Left lung (tissue), 4 donors: ENCODE measurements at regions not wholly inside any gene's neighbourhood (a gene's known extent, or its start where the extent isn't known, plus 50 kb on each side); places are given as distances from the start of the nearest gene placed in this dataset.

Experiments
- ATAC-seq: fragments of 200-7000 bp; cut with Tn5 transposase; one replicate; pipeline ENCODE4 v1.9.1; 2020; ENCODE audit warnings: moderate library complexity
- DNase-seq, 4 donors: peaks; one replicate each; pipeline ENCODE4 v3.0.0-alpha.2; 2013 to 2020
- H3K27ac ChIP-seq, 2 donors: fragments of 200-600 bp; sonication (generic) in 1 of 2; one replicate each; pipeline versions ENCODE4 v1.5.0 to v1.8.0; 2020 to 2021
- H3K27me3 ChIP-seq, 2 donors: fragments of 200-600 bp; sonication (generic) in 1 of 2; one replicate each; pipeline versions ENCODE4 v1.5.0 to v1.8.0; 2020 to 2021
- H3K36me3 ChIP-seq, 2 donors: fragments of 200-600 bp; sonication (generic) in 1 of 2; one replicate each; pipeline versions ENCODE4 v1.5.0 to v1.8.0; 2020 to 2021
- H3K4me1 ChIP-seq, 2 donors: fragments of 200-600 bp; one replicate each; pipeline ENCODE4 v1.8.0; 2021
- H3K4me3 ChIP-seq, 2 donors: fragments of 200-600 bp; sonication (generic) in 1 of 2; one replicate each; pipeline versions ENCODE4 v1.5.0 to v1.8.0; 2020 to 2021; ENCODE audit warnings: mild to moderate bottlenecking in 1 of 2
- H3K9me3 ChIP-seq, 2 donors: fragments of 200-600 bp; sonication (generic) in 1 of 2; one replicate each; pipeline versions ENCODE4 v1.5.0 to v1.8.0; 2020 to 2021
- CTCF ChIP-seq, 2 donors: fragments of 200-600 bp; sonication (generic) in 1 of 2; IDR thresholded peaks; one replicate each; pipeline versions ENCODE4 v1.5.0 to v1.8.0; 2021; ENCODE audit warnings: antibody characterized with exemption in 2 of 2
- intact Hi-C, 2 donors: fragments of 100-400 bp; cut with DNase I; formaldehyde crosslinking; loops; one replicate each; pipeline versions ENCODE4 v1.11.2 to v1.14.2; 2022
- donor health status: DM: no; HTN: yes; CAD: no.
- donor health status: DM: no; HTN: no; CAD: no.

GRCh38 chr13:90803210-90803609 lies 544.3 kb upstream of the MIR17HG start:
- DNase-seq (no peak), ATAC-seq (no peak)
- TF ChIP-seq CTCF (IDR thresholded peaks at IDR 0.05): no peak

GRCh38 chr13:90806016-90806615 lies 541.4 kb upstream of the MIR17HG start:
- Histone ChIP-seq H3K9me3 (no peaks in the 10 kb centered on the region), H3K27ac (no peak overlapping the region), H3K27me3 (no peaks in the 10 kb centered on the region), H3K36me3 (no peaks in the 10 kb centered on the region), H3K4me1 (no peaks in the 10 kb centered on the region), H3K4me3 (no peak overlapping the region)
- no peak for TF ChIP-seq CTCF (IDR thresholded peaks at IDR 0.05)
- DNase-seq (no peak), ATAC-seq (no peak)
- intact Hi-C loops: no loop called here

More at GRCh38 chr13:90803210-90803609, 544.3 kb upstream of the MIR17HG start:
- H3K9me3 ChIP-seq: no peaks in the 10 kb centered on the region
- H3K4me1 ChIP-seq: no peaks in the 10 kb centered on the region
- H3K27me3 ChIP-seq: no peaks in the 10 kb centered on the region
- intact Hi-C loops: no loop called here
- H3K27ac ChIP-seq: no peak overlapping the region
- no peak overlapping the region for H3K4me3 ChIP-seq
- H3K36me3 ChIP-seq: no peaks in the 10 kb centered on the region

- Histone ChIP-seq H3K27me3 (no peaks in the 10 kb centered on the region), H3K4me1 (no peaks in the 10 kb centered on the region), H3K36me3 (no peaks in the 10 kb centered on the region), H3K27ac (no peak overlapping the region), H3K4me3 (no peak overlapping the region), H3K9me3 (no peaks in the 10 kb centered on the region)
- intact Hi-C loops: no loop called here
- ATAC-seq (no peak), DNase-seq (no peak)
- no peak for TF ChIP-seq CTCF (IDR thresholded peaks at IDR 0.05)
Measured at GRCh38 chr13:90806892-90807291, 540.6 kb upstream of the MIR17HG start.

DNA sequence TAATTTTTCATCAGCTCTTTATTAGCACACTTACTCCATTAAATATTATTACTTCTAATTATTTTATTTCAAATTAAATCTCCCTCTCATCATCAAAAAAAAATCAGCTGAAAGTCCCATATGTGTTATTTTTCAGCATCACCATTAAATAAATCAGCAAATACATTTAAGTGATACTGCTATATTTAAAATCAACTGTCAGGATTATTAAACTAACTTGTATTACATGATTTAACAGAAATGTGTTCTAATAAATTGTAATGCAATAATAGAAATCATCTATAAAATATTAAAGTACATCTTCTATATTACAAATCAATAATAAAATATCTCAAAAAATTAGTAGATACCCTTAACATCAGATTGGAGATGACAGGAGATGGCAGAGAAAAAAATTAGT lies 538.6 kb upstream of the MIR17HG start:
- no peak overlapping the region for H3K4me3 ChIP-seq
- H3K4me1 ChIP-seq: no peaks in the 10 kb centered on the region
- ATAC-seq: no peak
- TF ChIP-seq CTCF (IDR thresholded peaks at IDR 0.05): no peak
- no peak overlapping the region for H3K27ac ChIP-seq
- no peaks in the 10 kb centered on the region for H3K9me3 ChIP-seq
- DNase-seq: no peak
- no peaks in the 10 kb centered on the region for H3K27me3 ChIP-seq
- intact Hi-C loops: no loop called here
- H3K36me3 ChIP-seq: no peaks in the 10 kb centered on the region

DNA sequence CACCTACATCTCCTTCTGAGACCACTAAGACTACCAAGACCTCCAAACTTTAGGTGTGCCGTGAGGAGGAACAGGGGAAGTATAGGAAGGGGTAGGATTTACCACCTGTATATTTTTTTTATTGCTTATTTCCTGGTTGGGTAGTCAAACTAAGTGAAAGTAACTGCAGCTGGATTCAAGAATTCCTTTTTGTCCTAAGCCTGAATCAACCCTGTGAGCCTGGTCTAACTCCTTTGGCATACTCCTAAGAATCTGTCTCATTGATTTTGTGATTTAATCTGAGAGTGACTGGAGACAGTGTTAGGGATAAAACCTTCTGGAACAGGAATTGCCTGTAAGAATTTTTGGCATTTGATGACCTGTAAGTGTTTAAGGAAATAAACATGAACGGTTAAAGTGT lies 523.5 kb upstream of the MIR17HG start:
- no peak for ATAC-seq
- Histone ChIP-seq H3K4me3 (no peak overlapping the region), H3K4me1 (no peaks in the 10 kb centered on the region), H3K36me3 (no peaks in the 10 kb centered on the region), H3K9me3 (peaks cover 0 to 5% of the 10 kb centered on the region in 2 donors), H3K27ac (no peak overlapping the region), H3K27me3 (no peaks in the 10 kb centered on the region)
- no peak for TF ChIP-seq CTCF (IDR thresholded peaks at IDR 0.05)
- intact Hi-C loops: no loop called here
- no peak for DNase-seq
